ENCODE measurements at regions not wholly inside any gene's neighbourhood (a gene's known extent, or its start where the extent isn't known, plus 50 kb on each side); places are given as distances from the start of the nearest gene placed in this dataset.
"Not testable (repeated sequence)": the region's sequence is repeated elsewhere in the genome, so short reads cannot be mapped to it uniquely, and the experiment has no call there.

DNA sequence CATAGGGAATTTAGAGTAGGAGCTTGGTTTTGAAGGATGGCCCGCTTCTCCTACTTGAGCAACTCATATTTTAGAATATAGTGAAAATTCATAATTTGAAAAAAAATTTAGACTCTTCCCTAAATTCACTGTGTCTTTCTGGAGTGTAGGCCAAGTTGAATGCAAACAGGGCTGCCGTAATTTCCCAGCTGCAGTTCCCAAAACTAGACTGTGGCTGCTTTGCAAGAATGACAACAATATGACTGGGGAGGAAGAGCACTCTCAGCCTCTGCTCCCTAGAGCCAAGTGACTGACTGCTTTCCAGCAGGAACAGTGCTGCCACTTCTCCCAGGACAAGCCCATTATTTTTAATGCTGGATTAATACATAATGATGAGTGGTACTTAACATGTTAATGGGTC is 209.0 kb downstream of the RHOU start:
- no peak for DNase-seq (ENCODE audit: low read depth)

DNA sequence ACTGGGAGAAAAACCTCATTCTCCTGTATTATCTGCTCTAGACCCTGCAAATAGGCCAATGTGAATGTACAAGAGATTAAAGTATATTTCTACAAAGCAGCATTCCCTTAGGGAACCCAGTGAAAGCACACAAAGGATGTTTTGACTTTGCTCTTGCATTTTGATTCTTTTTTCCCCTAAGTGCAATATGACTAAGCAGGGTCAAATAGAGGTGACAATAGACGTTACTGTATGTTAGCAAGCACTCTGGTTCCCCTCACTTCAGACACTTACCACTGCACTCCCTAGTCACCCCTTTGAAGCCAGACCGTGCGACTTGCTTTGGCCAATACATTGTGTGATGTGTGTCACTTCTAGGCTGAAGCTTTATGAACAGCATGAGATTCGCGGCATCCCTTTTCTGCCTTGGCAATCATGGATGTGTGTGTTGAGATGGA is 209.7 kb downstream of the RHOU start:
- DNase-seq (ENCODE audit: low read depth) = peak; percentile 13

- DNase-seq (ENCODE audit: low read depth) = no peak
Measured at GRCh38 chr1:228945885-228946284, 210.6 kb downstream of the RHOU start.

DNA sequence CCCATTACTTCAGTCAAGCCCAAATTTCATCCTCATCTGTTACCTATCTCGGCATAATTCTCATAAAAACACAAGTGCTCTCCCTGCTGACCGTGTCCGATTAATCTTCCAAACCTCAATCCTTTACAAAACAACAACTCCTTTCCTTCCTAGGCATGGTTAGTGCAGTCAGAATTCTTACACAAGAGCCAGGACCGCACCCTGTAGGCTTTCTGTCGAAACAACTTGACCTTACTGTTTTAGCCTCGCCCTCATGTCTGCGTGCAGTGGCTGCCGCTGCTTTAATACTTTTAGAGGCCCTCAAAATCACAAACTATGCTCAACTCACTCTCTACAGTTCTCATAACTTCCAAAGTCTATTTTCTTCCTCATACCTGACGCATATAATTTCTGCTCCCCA is 214.3 kb downstream of the RHOU start:
- DNase-seq (ENCODE audit: low read depth) = not testable (repeated sequence)

- no peak for DNase-seq (ENCODE audit: low read depth)
Measured at GRCh38 chr1:228953207-228953606, 217.9 kb downstream of the RHOU start.

DNA sequence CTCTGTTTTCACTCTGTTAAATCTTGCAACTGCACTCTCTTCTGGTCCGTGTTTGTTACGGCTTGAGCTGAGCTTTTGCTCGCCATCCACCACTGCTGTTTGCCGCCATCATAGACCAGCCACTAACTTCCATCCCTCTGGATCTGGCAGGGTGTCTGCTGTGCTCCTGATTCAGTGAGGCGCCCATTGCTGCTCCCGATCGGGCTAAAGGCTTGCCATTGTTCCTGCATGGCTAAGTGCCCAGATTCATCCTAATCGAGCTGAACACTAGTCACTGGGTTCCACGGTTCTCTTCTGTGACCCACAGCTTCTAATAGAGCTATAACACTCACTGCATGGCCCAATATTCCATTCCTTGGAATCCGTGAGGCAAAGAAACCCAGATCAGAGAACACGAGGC is 218.5 kb downstream of the RHOU start:
- not testable (repeated sequence) for DNase-seq (ENCODE audit: low read depth)

GRCh38 chr1:228955691-228956090 is 220.4 kb downstream of the RHOU start:
- DNase-seq (ENCODE audit: low read depth) = no peak

DNA sequence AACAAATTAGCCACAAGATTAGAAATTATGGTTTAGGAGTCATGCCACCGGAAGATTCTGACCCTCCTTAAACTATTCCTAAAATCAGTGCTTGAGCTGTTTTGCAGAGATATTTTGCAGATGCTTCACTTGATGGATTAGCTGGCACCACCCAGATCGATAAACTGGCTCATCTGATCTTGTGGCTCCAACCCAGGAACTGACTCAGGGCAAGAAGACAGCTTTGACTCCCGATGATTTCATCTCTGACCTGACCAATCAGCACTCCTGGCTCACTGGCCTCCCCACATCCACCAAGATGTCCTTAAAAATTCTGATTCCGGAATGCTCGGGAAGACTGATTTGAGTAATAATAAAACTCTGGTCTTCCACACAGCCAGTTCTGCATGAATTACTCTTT is 221.6 kb downstream of the RHOU start:
- DNase-seq (ENCODE audit: low read depth) = no peak

GRCh38 chr1:228957535-228957934 is 222.3 kb downstream of the RHOU start:
- no peak for DNase-seq (ENCODE audit: low read depth)

- DNase-seq (ENCODE audit: low read depth) = no peak
Measured at GRCh38 chr1:228958121-228958520, 222.8 kb downstream of the RHOU start.

DNA sequence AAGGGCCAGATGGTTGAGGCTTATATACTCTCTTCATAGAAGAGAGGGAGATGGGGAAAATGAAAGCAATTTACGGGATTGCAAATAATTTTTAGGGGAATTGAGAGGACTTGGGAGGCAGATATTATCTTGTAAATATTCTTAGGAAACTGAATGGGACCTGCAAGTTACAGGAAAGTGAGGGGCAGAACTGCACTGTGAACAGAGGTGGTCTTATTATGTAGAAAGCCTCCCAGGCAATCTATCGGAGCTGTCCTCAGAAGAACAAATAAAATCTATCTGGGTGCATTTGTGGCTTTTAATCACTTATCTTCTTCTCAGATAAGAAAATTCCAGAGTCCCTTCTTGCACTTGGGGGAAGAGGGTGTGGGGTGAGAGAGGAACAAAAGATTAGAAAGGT is 223.5 kb downstream of the RHOU start:
- no peak for DNase-seq (ENCODE audit: low read depth)

DNA sequence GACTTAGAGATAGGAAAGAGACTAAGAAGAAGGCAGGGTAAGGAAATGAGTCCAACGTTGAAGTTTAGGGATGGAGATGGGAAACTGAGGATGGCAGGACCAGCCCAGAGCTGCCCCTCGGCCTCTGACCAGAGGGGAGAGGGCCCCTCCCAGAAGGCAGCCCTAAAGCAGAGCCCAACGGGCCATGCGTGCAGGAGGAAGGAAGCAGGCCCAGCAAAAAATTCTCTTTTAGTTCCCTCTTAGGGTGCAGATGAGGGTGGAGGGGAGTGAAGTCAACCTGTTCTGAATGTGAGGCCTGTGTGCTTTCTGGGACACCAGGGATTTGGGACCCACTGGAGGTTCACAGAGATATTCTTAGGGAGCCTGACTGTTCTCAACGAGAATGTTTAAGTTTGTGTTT is 225.4 kb downstream of the RHOU start:
- DNase-seq (ENCODE audit: low read depth) = no peak

GRCh38 chr1:228961511-228961910 is 226.2 kb downstream of the RHOU start:
- no peak for DNase-seq (ENCODE audit: low read depth)

DNA sequence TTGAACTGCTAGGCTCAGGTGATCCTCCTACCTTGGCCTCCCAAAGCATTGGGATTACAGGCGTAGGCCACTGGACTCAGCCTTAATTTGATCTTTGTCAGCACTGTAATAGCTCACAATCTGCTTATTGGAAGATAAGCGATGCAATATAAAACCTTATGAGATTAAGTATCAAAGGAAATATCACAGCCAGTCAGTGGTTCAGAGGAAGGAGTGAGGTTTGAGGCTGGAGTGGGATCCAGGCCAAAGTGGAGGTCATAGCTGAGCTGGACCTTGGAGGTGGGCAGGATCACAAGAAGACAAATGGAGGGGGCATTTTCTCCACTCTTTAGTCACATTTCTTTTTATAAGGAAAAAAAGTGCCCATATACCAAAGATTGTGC is 228.5 kb downstream of the RHOU start:
- no peak for DNase-seq (ENCODE audit: low read depth)

GRCh38 chr1:228964178-228965089 is 229.2 kb downstream of the RHOU start:
- no peak for DNase-seq (ENCODE audit: low read depth)

- DNase-seq (ENCODE audit: low read depth) = no peak
Measured at GRCh38 chr1:228968891-228969606, 233.8 kb downstream of the RHOU start.

DNA sequence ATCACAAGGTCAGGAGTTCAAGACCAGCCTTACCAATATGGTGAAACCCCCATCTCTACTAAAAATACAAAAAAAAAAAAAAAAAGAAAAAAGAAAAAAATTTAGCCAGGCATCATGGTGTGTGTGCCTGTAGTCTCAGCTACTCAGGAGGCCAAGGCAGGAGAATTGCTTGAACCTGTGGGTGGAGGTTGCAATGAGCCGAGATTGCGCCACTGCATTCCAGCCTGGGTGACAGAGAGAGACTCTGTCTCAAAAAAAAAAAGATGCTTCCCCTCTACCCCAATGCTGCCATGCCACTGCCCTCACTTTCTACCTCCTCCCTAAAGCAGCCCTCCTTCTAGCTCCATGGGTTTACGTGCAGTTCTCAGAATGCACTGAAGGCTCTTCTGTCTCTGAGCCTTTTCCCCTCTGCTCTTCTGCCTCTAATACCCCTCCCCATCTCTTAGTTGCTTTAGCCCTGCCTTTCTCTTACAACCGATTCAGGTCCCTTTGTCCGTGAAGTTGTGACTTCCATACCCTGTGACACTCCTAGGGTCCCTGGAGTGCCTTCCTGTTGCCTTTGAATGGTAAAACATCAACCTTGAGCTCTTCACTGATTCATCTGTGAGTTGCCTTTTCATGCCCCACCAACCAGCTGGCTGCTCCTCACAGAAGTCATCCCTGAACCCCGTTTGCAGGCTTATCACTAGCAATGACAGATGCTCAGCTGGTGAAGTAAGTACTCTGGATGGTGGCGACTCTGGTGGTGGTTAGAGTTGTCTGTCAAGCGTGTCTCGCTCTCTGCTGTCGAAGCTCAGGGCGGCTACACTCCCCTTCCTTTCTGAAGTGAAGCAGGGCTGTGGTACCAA is 234.9 kb downstream of the RHOU start:
- DNase-seq (ENCODE audit: low read depth) = no peak

DNA sequence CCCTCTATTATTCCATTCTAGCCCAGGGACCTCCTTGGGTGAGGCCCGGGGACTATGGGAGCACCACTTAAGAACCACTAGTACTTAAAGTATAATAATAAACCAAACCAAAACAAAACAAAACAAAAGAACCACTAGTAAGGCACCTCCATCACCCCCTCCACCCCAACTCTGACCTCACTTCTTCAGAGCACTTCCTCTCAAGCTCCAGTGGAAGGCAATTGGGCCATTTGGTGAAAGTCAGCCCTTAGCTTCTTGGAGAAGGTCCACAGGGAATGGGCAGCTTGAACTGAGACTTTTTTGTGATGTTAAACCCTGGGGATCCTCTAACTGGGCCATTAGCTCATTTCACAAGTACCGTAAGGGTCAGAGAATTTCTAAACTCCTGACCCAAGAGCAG is 237.3 kb downstream of the RHOU start:
- no peak for DNase-seq (ENCODE audit: low read depth)

- no peak for DNase-seq (ENCODE audit: low read depth)
Measured at GRCh38 chr1:228974273-228974672, 239.0 kb downstream of the RHOU start.

DNA sequence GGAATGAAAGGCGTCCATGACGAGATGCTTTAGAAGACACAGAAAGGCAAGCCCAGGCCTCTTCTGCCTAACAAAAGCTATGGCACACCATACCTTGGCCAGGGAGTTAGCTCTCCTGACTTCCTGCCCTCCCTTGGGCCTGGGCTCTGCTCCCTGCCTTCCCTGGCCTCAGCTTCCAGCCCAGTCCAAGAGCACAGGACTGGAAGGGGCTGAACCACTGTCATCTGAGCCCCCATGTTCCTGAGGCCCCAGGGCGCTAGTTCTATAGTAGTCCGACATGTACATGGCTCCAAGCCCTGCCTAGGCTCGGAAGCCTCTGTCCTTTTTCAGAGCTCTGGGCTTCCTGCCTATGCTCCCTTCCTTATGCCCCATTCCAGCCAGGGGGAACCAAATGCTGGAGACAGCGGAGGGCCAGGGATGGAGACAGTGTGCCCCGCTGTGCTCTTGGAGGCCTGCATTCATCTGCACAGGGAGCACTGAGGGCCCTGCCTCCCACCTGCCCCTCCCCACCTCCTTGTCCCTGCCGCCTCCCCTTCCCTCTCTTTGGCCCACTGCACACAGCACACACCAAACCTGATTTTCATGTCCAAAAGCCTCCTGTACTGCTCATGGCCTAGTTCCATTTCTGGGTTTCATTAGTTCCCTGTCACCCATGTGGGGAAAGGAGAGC is 240.1 kb downstream of the RHOU start:
- DNase-seq (ENCODE audit: low read depth) = no peak

- DNase-seq (ENCODE audit: low read depth) = no peak
Measured at GRCh38 chr1:228976316-228976715, 241.0 kb downstream of the RHOU start.

- no peak for DNase-seq (ENCODE audit: low read depth)
Measured at GRCh38 chr1:228977307-228977706, 242.0 kb downstream of the RHOU start.

All from stromal cell of bone marrow (primary cell).